ENCODE measurements at regions not wholly inside any gene's neighbourhood (a gene's known extent, or its start where the extent isn't known, plus 50 kb on each side); places are given as distances from the start of the nearest gene placed in this dataset.
A peak's percentile ranks its signal among the peaks of the same experiment; 100 is the strongest.

- no peak overlapping the region for H4K8ac ChIP-seq (ENCODE audit: low read depth, low read length)
- H3K23ac ChIP-seq (ENCODE audit: low read length), result no peak overlapping the region
- no CpG with 5 or more reads among the region's 4 CpGs for WGBS (ENCODE audit: extremely low coverage, insufficient coverage, insufficient read length)
- no peak overlapping the region for H2BK120ac ChIP-seq (ENCODE audit: insufficient read depth, low read length, poor library complexity)
- no peak overlapping the region for H2BK5ac ChIP-seq (ENCODE audit: low read depth, low read length, poor library complexity)
- no peak overlapping the region for H3K27ac ChIP-seq (ENCODE audit: low read depth, low read length)
- peak; percentile 1 to 55 for DNase-seq
- no peak overlapping the region for H2AK5ac ChIP-seq (ENCODE audit: low read length)
- no peak overlapping the region for H4K12ac ChIP-seq (ENCODE audit: low read depth, low read length)
- no peak overlapping the region for H2AFZ ChIP-seq (ENCODE audit: insufficient read depth, low read length, poor library complexity)
- H3K4me2 ChIP-seq (ENCODE audit: low read length), result no peak overlapping the region
- no peak overlapping the region for H3K9ac ChIP-seq (ENCODE audit: low read length)
- no peaks in the 10 kb centered on the region for H3K79me1 ChIP-seq (ENCODE audit: low read length)
- H4K91ac ChIP-seq (ENCODE audit: low read depth, low read length), result no peak overlapping the region
- no peak overlapping the region for H3K18ac ChIP-seq (ENCODE audit: low read length)
- no peaks in the 10 kb centered on the region for H3K9me3 ChIP-seq (ENCODE audit: insufficient read depth, low read depth, low read length)
- no peak overlapping the region for H3K4ac ChIP-seq (ENCODE audit: low read depth, low read length)
- no peaks in the 10 kb centered on the region for H3K36me3 ChIP-seq (ENCODE audit: control insufficient read depth in 1 of 2, insufficient read depth in 2 of 2, low read length in 2 of 2)
- no peak overlapping the region for H3K4me3 ChIP-seq (ENCODE audit: low read depth, low read length)
- no peaks in the 10 kb centered on the region for H3K27me3 ChIP-seq (ENCODE audit: insufficient read depth, low read length)
- H2BK12ac ChIP-seq (ENCODE audit: low read length), result peak overlapping the region; percentile 30
- H3K79me2 ChIP-seq (ENCODE audit: control insufficient read depth, insufficient read depth, low read length, poor library complexity), result no peaks in the 10 kb centered on the region
- no peak overlapping the region for H3K14ac ChIP-seq (ENCODE audit: low read length)
- peaks cover 0 to 1% of the 10 kb centered on the region in 2 experiments for H3K4me1 ChIP-seq (ENCODE audit: control insufficient read depth in 1 of 2, insufficient read depth in 2 of 2, low read length in 2 of 2)
Observed at GRCh38 chr3:26437678-26438077, 184.9 kb upstream of the LRRC3B start.

GRCh38 chr3:26438325-26438940 is 184.1 kb upstream of the LRRC3B start:
- H3K9me3 ChIP-seq (ENCODE audit: insufficient read depth, low read depth, low read length), result no peaks in the 10 kb centered on the region
- no peak overlapping the region for H3K9ac ChIP-seq (ENCODE audit: low read length)
- H3K18ac ChIP-seq (ENCODE audit: low read length), result no peak overlapping the region
- H3K27me3 ChIP-seq (ENCODE audit: insufficient read depth, low read length), result no peaks in the 10 kb centered on the region
- H3K4ac ChIP-seq (ENCODE audit: low read depth, low read length), result no peak overlapping the region
- no peak overlapping the region for H2AK5ac ChIP-seq (ENCODE audit: low read length)
- no peak overlapping the region for H3K14ac ChIP-seq (ENCODE audit: low read length)
- DNase-seq, result no peak
- no peak overlapping the region for H3K4me3 ChIP-seq (ENCODE audit: low read depth, low read length)
- H4K12ac ChIP-seq (ENCODE audit: low read depth, low read length), result no peak overlapping the region
- no CpG with 5 or more reads among the region's 4 CpGs for WGBS (ENCODE audit: extremely low coverage, insufficient coverage, insufficient read length)
- no peak overlapping the region for H2AFZ ChIP-seq (ENCODE audit: insufficient read depth, low read length, poor library complexity)
- H3K4me2 ChIP-seq (ENCODE audit: low read length), result no peak overlapping the region
- no peaks in the 10 kb centered on the region for H3K79me1 ChIP-seq (ENCODE audit: low read length)
- no peak overlapping the region for H4K8ac ChIP-seq (ENCODE audit: low read depth, low read length)
- no peak overlapping the region for H2BK5ac ChIP-seq (ENCODE audit: low read depth, low read length, poor library complexity)
- no peak overlapping the region for H2BK12ac ChIP-seq (ENCODE audit: low read length)
- H3K79me2 ChIP-seq (ENCODE audit: control insufficient read depth, insufficient read depth, low read length, poor library complexity), result no peaks in the 10 kb centered on the region
- no peaks in the 10 kb centered on the region for H3K36me3 ChIP-seq (ENCODE audit: control insufficient read depth in 1 of 2, insufficient read depth in 2 of 2, low read length in 2 of 2)
- H3K4me1 ChIP-seq (ENCODE audit: control insufficient read depth in 1 of 2, insufficient read depth in 2 of 2, low read length in 2 of 2), result peaks cover 0 to 1% of the 10 kb centered on the region in 2 experiments
- H4K91ac ChIP-seq (ENCODE audit: low read depth, low read length), result no peak overlapping the region
- no peak overlapping the region for H3K23ac ChIP-seq (ENCODE audit: low read length)
- H3K27ac ChIP-seq (ENCODE audit: low read depth, low read length), result no peak overlapping the region
- H2BK120ac ChIP-seq (ENCODE audit: insufficient read depth, low read length, poor library complexity), result no peak overlapping the region

- Histone ChIP-seq H3K14ac (ENCODE audit: low read length) (no peak overlapping the region), H2BK12ac (ENCODE audit: low read length) (no peak overlapping the region), H2BK5ac (ENCODE audit: low read depth, low read length, poor library complexity) (no peak overlapping the region), H3K79me2 (ENCODE audit: control insufficient read depth, insufficient read depth, low read length, poor library complexity) (no peaks in the 10 kb centered on the region), H4K91ac (ENCODE audit: low read depth, low read length) (no peak overlapping the region), H3K4me1 (ENCODE audit: control insufficient read depth in 1 of 2, insufficient read depth in 2 of 2, low read length in 2 of 2) (peaks cover 0 to 1% of the 10 kb centered on the region in 2 experiments), H2BK120ac (ENCODE audit: insufficient read depth, low read length, poor library complexity) (no peak overlapping the region), H2AFZ (ENCODE audit: insufficient read depth, low read length, poor library complexity) (no peak overlapping the region), H3K79me1 (ENCODE audit: low read length) (no peaks in the 10 kb centered on the region), H4K12ac (ENCODE audit: low read depth, low read length) (no peak overlapping the region), H3K23ac (ENCODE audit: low read length) (no peak overlapping the region), H3K9me3 (ENCODE audit: insufficient read depth, low read depth, low read length) (no peaks in the 10 kb centered on the region), H3K4ac (ENCODE audit: low read depth, low read length) (no peak overlapping the region), H4K8ac (ENCODE audit: low read depth, low read length) (no peak overlapping the region), H3K4me3 (ENCODE audit: low read depth, low read length) (no peak overlapping the region), H3K4me2 (ENCODE audit: low read length) (no peak overlapping the region), H3K27me3 (ENCODE audit: insufficient read depth, low read length) (no peaks in the 10 kb centered on the region), H3K18ac (ENCODE audit: low read length) (no peak overlapping the region), H3K27ac (ENCODE audit: low read depth, low read length) (no peak overlapping the region), H3K9ac (ENCODE audit: low read length) (no peak overlapping the region), H2AK5ac (ENCODE audit: low read length) (peak overlapping the region; percentile 19), H3K36me3 (ENCODE audit: control insufficient read depth in 1 of 2, insufficient read depth in 2 of 2, low read length in 2 of 2) (no peaks in the 10 kb centered on the region)
- 100% methylated on average over 1 of the region's 6 CpGs for WGBS (ENCODE audit: extremely low coverage, insufficient coverage, insufficient read length)
- DNase-seq, result no peak
Observed at GRCh38 chr3:26438981-26439884, 183.3 kb upstream of the LRRC3B start.

- Histone ChIP-seq H3K4ac (ENCODE audit: low read depth, low read length) (no peak overlapping the region), H2AFZ (ENCODE audit: insufficient read depth, low read length, poor library complexity) (no peak overlapping the region), H3K27me3 (ENCODE audit: insufficient read depth, low read length) (no peaks in the 10 kb centered on the region), H2BK120ac (ENCODE audit: insufficient read depth, low read length, poor library complexity) (no peak overlapping the region), H3K9me3 (ENCODE audit: insufficient read depth, low read depth, low read length) (no peaks in the 10 kb centered on the region), H2BK12ac (ENCODE audit: low read length) (no peak overlapping the region), H3K23ac (ENCODE audit: low read length) (no peak overlapping the region), H3K9ac (ENCODE audit: low read length) (no peak overlapping the region), H4K8ac (ENCODE audit: low read depth, low read length) (no peak overlapping the region), H3K4me1 (ENCODE audit: control insufficient read depth in 1 of 2, insufficient read depth in 2 of 2, low read length in 2 of 2) (no peaks in the 10 kb centered on the region), H2AK5ac (ENCODE audit: low read length) (no peak overlapping the region), H4K91ac (ENCODE audit: low read depth, low read length) (no peak overlapping the region), H2BK5ac (ENCODE audit: low read depth, low read length, poor library complexity) (no peak overlapping the region), H3K4me3 (ENCODE audit: low read depth, low read length) (no peak overlapping the region), H3K4me2 (ENCODE audit: low read length) (no peak overlapping the region), H3K79me2 (ENCODE audit: control insufficient read depth, insufficient read depth, low read length, poor library complexity) (no peaks in the 10 kb centered on the region), H3K36me3 (ENCODE audit: control insufficient read depth in 1 of 2, insufficient read depth in 2 of 2, low read length in 2 of 2) (no peaks in the 10 kb centered on the region), H3K79me1 (ENCODE audit: low read length) (no peaks in the 10 kb centered on the region), H3K14ac (ENCODE audit: low read length) (no peak overlapping the region), H3K18ac (ENCODE audit: low read length) (no peak overlapping the region), H3K27ac (ENCODE audit: low read depth, low read length) (no peak overlapping the region), H4K12ac (ENCODE audit: low read depth, low read length) (no peak overlapping the region)
- no peak for DNase-seq
- WGBS (ENCODE audit: extremely low coverage, insufficient coverage, insufficient read length), result no CpG with 5 or more reads among the region's 3 CpGs
Observed at GRCh38 chr3:26449996-26450395, 172.6 kb upstream of the LRRC3B start.
